Fibroblast of mammary gland (primary cell): ENCODE measurements at regions not wholly inside any gene's neighbourhood (a gene's known extent, or its start where the extent isn't known, plus 50 kb on each side); places are given as distances from the start of the nearest gene placed in this dataset.

Experiments used
- DNase-seq: peaks from one replicate; pipeline ENCODE4 v3.0.0-alpha.2; 2010; ENCODE audit warnings: low read depth
- H3K4me3 ChIP-seq: 2 replicates; pipeline ENCODE4 v1.5.1; 2011; ENCODE audit warnings: low read depth, mild to moderate bottlenecking, low read length, moderate library complexity; ENCODE audit not compliant: control insufficient read depth
- TF ChIP-seq, protein P1 (sequence below): conservative IDR thresholded peaks from 2 replicates; pipeline ENCODE4 v1.5.1; 2011; ENCODE audit warnings: low read depth, low read length, inconsistent platforms; ENCODE audit not compliant: control insufficient read depth, insufficient read depth

- no peak for DNase-seq
- TF ChIP-seq, protein P1, sequence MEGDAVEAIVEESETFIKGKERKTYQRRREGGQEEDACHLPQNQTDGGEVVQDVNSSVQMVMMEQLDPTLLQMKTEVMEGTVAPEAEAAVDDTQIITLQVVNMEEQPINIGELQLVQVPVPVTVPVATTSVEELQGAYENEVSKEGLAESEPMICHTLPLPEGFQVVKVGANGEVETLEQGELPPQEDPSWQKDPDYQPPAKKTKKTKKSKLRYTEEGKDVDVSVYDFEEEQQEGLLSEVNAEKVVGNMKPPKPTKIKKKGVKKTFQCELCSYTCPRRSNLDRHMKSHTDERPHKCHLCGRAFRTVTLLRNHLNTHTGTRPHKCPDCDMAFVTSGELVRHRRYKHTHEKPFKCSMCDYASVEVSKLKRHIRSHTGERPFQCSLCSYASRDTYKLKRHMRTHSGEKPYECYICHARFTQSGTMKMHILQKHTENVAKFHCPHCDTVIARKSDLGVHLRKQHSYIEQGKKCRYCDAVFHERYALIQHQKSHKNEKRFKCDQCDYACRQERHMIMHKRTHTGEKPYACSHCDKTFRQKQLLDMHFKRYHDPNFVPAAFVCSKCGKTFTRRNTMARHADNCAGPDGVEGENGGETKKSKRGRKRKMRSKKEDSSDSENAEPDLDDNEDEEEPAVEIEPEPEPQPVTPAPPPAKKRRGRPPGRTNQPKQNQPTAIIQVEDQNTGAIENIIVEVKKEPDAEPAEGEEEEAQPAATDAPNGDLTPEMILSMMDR, result no peak
- no peak overlapping the region for H3K4me3 ChIP-seq
Measured at GRCh38 chr3:124413989-124414598, 316.2 kb upstream of the UMPS start.

DNA sequence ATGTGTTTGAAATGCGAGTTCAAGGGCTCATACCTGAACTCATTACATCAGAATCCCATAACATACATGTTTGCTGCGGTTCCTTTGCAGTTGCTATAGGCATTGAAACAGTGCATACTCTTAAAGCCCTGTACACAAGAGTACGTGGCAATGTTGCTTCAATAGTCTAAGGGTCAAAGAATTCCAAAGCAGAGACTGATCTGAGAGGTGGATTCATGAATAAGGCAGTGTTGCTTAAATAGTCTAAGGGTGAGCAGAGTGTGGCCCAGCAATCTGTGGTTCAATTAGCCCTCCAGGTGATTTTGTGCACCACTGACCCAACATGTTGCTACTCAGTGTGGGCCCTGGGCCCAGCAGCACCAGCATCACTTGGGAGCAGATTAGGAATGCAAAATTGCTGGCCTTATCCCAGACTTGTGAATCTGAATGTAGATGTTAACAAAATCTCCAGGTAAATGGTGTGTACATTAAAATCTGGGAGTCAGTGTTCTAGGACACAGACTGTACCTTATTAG, 314.7 kb upstream of the UMPS start:
- DNase-seq, result no peak
- TF ChIP-seq, protein P1, result no peak
- no peak overlapping the region for H3K4me3 ChIP-seq

DNA sequence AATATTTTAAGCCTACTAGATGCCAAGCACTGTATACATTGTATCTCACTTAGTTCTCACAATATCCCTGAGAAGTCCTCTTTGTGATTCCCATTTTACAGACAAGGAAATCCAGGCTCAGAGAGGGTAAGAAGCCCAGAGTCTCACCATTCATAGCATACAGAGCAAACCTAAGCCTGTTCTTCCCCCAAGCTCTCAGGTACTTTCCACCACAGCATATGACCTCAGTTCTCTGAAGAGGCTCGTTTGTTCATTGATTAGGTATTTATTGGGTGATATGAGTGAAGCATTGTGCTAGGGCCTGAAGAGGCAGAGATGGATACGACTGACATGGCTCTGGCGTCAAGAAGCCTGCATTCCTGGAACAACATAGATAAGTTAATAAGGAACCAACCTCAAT, 310.9 kb upstream of the UMPS start:
- no peak for DNase-seq
- no peak overlapping the region for H3K4me3 ChIP-seq
- TF ChIP-seq, protein P1, result no peak

GRCh38 chr3:124420392-124420791, 309.9 kb upstream of the UMPS start:
- DNase-seq, result no peak
- H3K4me3 ChIP-seq, result no peak overlapping the region
- TF ChIP-seq, protein P1, result no peak

DNA sequence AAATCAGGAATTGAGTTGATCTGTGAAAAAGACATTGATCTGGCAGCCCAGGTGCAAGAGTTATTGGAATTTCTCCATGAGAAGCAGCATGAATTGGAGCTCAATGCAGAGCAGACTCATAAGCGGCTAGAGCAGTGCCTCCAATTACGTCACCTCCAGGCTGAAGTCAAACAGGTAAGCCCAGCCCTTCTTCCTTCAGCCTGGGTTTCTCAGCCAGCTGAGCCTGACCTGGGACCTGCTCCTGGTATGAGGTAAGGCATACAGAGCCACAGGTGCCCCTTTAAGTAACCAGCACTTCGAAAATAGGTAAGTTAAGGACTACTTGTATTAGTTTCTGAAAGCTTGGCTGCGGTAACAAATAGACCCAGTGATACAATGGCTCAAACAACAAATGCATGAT, 307.4 kb upstream of the UMPS start:
- DNase-seq, result no peak
- H3K4me3 ChIP-seq, result no peak overlapping the region
- TF ChIP-seq, protein P1, result no peak

GRCh38 chr3:124424396-124424795, 305.9 kb upstream of the UMPS start:
- TF ChIP-seq, protein P1, result no peak
- no peak overlapping the region for H3K4me3 ChIP-seq
- no peak for DNase-seq
